Suppressor macrophage treated with lipopolysaccharide for 4 hours (primary cell): ENCODE measurements at regions not wholly inside any gene's neighbourhood (a gene's known extent, or its start where the extent isn't known, plus 50 kb on each side); places are given as distances from the start of the nearest gene placed in this dataset.

Experiments used
- DNase-seq: peaks from one replicate; pipeline ENCODE4 v3.0.0-alpha.2; 2020

- no peak for DNase-seq
Observed at GRCh38 chr2:156087875-156088274, 244.6 kb downstream of the NR4A2 start.

GRCh38 chr2:156083763-156084493 is 248.6 kb downstream of the NR4A2 start:
- DNase-seq, result no peak

GRCh38 chr2:156079845-156080244 is 252.7 kb downstream of the NR4A2 start:
- DNase-seq, result no peak

- no peak for DNase-seq
Observed at GRCh38 chr2:156077041-156077742, 255.3 kb downstream of the NR4A2 start.

GRCh38 chr2:156065912-156066311 is 266.6 kb downstream of the NR4A2 start:
- DNase-seq, result peak; percentile 15

- no peak for DNase-seq
Observed at GRCh38 chr2:156064540-156064939, 268.0 kb downstream of the NR4A2 start.

GRCh38 chr2:156057647-156058046 is 274.9 kb downstream of the NR4A2 start:
- DNase-seq, result no peak

GRCh38 chr2:156054983-156055382 is 277.5 kb downstream of the NR4A2 start:
- DNase-seq, result no peak

GRCh38 chr2:156046900-156047299 is 285.6 kb downstream of the NR4A2 start:
- DNase-seq, result no peak

- DNase-seq, result no peak
Observed at GRCh38 chr2:156042895-156043294, 289.6 kb downstream of the NR4A2 start.

- DNase-seq, result no peak
Observed at GRCh38 chr2:156038021-156038420, 294.5 kb downstream of the NR4A2 start.

GRCh38 chr2:156037482-156037881 is 295.0 kb downstream of the NR4A2 start:
- no peak for DNase-seq

- no peak for DNase-seq
Observed at GRCh38 chr2:156031121-156031520, 301.4 kb downstream of the NR4A2 start.

- DNase-seq, result peak; percentile 68
Observed at GRCh38 chr2:156023229-156023869, 309.2 kb downstream of the NR4A2 start.

- DNase-seq, result no peak
Observed at GRCh38 chr2:156021146-156022040, 311.1 kb downstream of the NR4A2 start.

- DNase-seq, result no peak
Observed at GRCh38 chr2:156019341-156019740, 313.2 kb downstream of the NR4A2 start.

- DNase-seq, result no peak
Observed at GRCh38 chr2:156017341-156017885, 315.1 kb downstream of the NR4A2 start.

- DNase-seq, result no peak
Observed at GRCh38 chr2:156009293-156009692, 323.2 kb downstream of the NR4A2 start.

GRCh38 chr2:156006721-156007618 is 325.6 kb downstream of the NR4A2 start:
- DNase-seq, result no peak

GRCh38 chr2:156005999-156006712 is 326.4 kb downstream of the NR4A2 start:
- no peak for DNase-seq

GRCh38 chr2:156005531-156005930 is 327.0 kb downstream of the NR4A2 start:
- no peak for DNase-seq
